ENCODE measurements at regions not wholly inside any gene's neighbourhood (a gene's known extent, or its start where the extent isn't known, plus 50 kb on each side); places are given as distances from the start of the nearest gene placed in this dataset.

DNA sequence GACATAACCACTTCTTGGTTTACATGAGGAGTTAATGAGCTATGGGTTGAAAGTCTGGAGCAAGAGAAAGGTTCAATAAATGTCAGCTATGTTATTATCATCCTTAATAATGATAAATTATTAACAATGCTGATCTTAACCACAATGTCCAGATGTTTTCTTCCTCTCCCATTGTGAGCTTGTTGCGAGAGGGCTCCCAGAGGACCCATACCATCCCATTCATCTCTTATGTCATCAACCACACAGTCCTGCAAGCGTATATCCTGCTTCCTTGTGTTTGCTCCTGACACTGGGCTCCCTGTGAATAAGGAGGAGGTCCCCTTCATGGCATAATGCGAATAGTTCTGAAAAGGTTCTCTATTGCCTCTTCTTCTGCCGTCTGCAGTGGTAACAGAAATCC, 266.8 kb downstream of the TLE3 start:
- TF ChIP-seq, protein P1, sequence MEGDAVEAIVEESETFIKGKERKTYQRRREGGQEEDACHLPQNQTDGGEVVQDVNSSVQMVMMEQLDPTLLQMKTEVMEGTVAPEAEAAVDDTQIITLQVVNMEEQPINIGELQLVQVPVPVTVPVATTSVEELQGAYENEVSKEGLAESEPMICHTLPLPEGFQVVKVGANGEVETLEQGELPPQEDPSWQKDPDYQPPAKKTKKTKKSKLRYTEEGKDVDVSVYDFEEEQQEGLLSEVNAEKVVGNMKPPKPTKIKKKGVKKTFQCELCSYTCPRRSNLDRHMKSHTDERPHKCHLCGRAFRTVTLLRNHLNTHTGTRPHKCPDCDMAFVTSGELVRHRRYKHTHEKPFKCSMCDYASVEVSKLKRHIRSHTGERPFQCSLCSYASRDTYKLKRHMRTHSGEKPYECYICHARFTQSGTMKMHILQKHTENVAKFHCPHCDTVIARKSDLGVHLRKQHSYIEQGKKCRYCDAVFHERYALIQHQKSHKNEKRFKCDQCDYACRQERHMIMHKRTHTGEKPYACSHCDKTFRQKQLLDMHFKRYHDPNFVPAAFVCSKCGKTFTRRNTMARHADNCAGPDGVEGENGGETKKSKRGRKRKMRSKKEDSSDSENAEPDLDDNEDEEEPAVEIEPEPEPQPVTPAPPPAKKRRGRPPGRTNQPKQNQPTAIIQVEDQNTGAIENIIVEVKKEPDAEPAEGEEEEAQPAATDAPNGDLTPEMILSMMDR (IDR thresholded peaks at IDR 0.05) = no peak
- TF ChIP-seq POLR2A (IDR thresholded peaks at IDR 0.05) (no peak), EP300 (IDR thresholded peaks at IDR 0.05) (no peak)
